CD14-positive monocyte (primary cell): ENCODE measurements at regions not wholly inside any gene's neighbourhood (a gene's known extent, or its start where the extent isn't known, plus 50 kb on each side); places are given as distances from the start of the nearest gene placed in this dataset.
A peak's percentile ranks its signal among the peaks of the same experiment; 100 is the strongest.

Experiments
- DNase-seq, 3 donors: peaks; one replicate each; pipeline ENCODE4 v3.0.0-alpha.2; 2011 to 2022
- H2AFZ ChIP-seq: 2 replicates; pipeline ENCODE4 v1.6.0; 2012; ENCODE audit warnings: mild to moderate bottlenecking, low read depth, low read length, inconsistent platforms; ENCODE audit not compliant: insufficient read depth, poor library complexity, severe bottlenecking
- H3K27ac ChIP-seq, 2 donors: 1 replicate in 1 of 2; 2 replicates in 1 of 2; pipeline ENCODE4 v1.5.1; 2012 to 2013; ENCODE audit warnings: low read length in 2 of 2, control low read depth in 1 of 2, inconsistent platforms in 1 of 2, low read depth in 1 of 2, mild to moderate bottlenecking in 1 of 2
- H3K27me3 ChIP-seq, 2 donors: one replicate each; pipeline versions ENCODE4 v1.6.0 to v1.6.1; 2011 to 2013; ENCODE audit warnings: low read length in 2 of 2; ENCODE audit not compliant: control insufficient read depth in 2 of 2, insufficient read depth in 2 of 2
- H3K36me3 ChIP-seq, 2 donors: replicated peaks in 1 of 2; 1 replicate in 1 of 2; 2 replicates in 1 of 2; pipeline versions ENCODE4 v1.5.1 to v1.6.1; 2012 to 2013; ENCODE audit warnings: low read length in 2 of 2, control low read depth in 1 of 2, inconsistent platforms in 1 of 2, mild to moderate bottlenecking in 1 of 2; ENCODE audit not compliant: insufficient read depth in 2 of 2, control insufficient read depth in 1 of 2
- H3K4me1 ChIP-seq, 2 donors: 1 replicate in 1 of 2; 2 replicates in 1 of 2; pipeline versions ENCODE4 v1.5.1 to v1.6.1; 2012 to 2013; ENCODE audit warnings: low read length in 2 of 2, control low read depth in 1 of 2, inconsistent platforms in 1 of 2, mild to moderate bottlenecking in 1 of 2, moderate library complexity in 1 of 2; ENCODE audit not compliant: insufficient read depth in 2 of 2, control insufficient read depth in 1 of 2
- H3K4me2 ChIP-seq: replicated peaks from 2 replicates; pipeline ENCODE3; 2012; ENCODE audit warnings: low read length, moderate library complexity, mild to moderate bottlenecking; ENCODE audit not compliant: poor library complexity, severe bottlenecking; ENCODE audit errors: extremely low read depth
- H3K4me3 ChIP-seq, 3 experiments: fragments of 200-600 bp in 1 of 3; sonication (generic) in 1 of 3; replicated peaks in 1 of 3; 1 replicate in 2 of 3; 2 replicates in 1 of 3; pipeline ENCODE4 v1.5.1; 2011 to 2013; ENCODE audit warnings: low read length in 3 of 3, mild to moderate bottlenecking in 3 of 3, control low read depth in 2 of 3, low read depth in 2 of 3, inconsistent platforms in 1 of 3, moderate library complexity in 1 of 3
- H3K79me2 ChIP-seq: 2 replicates; pipeline ENCODE4 v1.6.0; 2012; ENCODE audit warnings: mild to moderate bottlenecking, control low read depth, inconsistent platforms, low read length, moderate library complexity; ENCODE audit not compliant: insufficient read depth
- H3K9ac ChIP-seq: 2 replicates; pipeline ENCODE4 v1.6.0; 2017; ENCODE audit warnings: low read length, mild to moderate bottlenecking; ENCODE audit not compliant: insufficient read depth, poor library complexity, severe bottlenecking
- H3K9me3 ChIP-seq, 2 donors: replicated peaks in 1 of 2; 1 replicate in 1 of 2; 2 replicates in 1 of 2; pipeline versions ENCODE4 v1.5.1 to v1.6.1; 2012 to 2013; ENCODE audit warnings: low read length in 2 of 2, control low read depth in 1 of 2; ENCODE audit not compliant: control insufficient read depth in 1 of 2, insufficient read depth in 1 of 2
- H4K20me1 ChIP-seq: 2 replicates; pipeline ENCODE4 v1.6.0; 2012; ENCODE audit warnings: mild to moderate bottlenecking, low read length, control low read depth, moderate library complexity; ENCODE audit not compliant: insufficient read depth
- H3K27ac Mint-ChIP-seq, 7 donors: one replicate each; pipeline ENCODE4 v1.8.0; 2020; ENCODE audit warnings: mild to moderate bottlenecking in 7 of 7, mixed read lengths in 7 of 7, moderate library complexity in 6 of 7, inconsistent platforms in 2 of 7
- H3K27me3 Mint-ChIP-seq, 3 donors: one replicate each; pipeline ENCODE4 v1.8.0; 2021 to 2022; ENCODE audit warnings: low read depth in 3 of 3, mild to moderate bottlenecking in 3 of 3, mixed read lengths in 3 of 3, moderate library complexity in 3 of 3, inconsistent platforms in 1 of 3
- H3K36me3 Mint-ChIP-seq, 2 donors: one replicate each; pipeline ENCODE4 v1.8.0; 2020; ENCODE audit warnings: mixed read lengths in 2 of 2, inconsistent platforms in 1 of 2, mild to moderate bottlenecking in 1 of 2
- H3K4me1 Mint-ChIP-seq: one replicate; pipeline ENCODE4 v1.8.0; 2020; ENCODE audit warnings: mild to moderate bottlenecking, mixed read lengths
- H3K4me3 Mint-ChIP-seq, 2 donors: one replicate each; pipeline ENCODE4 v1.8.0; 2020; ENCODE audit warnings: mild to moderate bottlenecking in 2 of 2, mixed read lengths in 2 of 2, moderate library complexity in 1 of 2
- H3K9me3 Mint-ChIP-seq, 7 donors: one replicate each; pipeline ENCODE4 v1.8.0; 2020 to 2022; ENCODE audit warnings: mixed read lengths in 7 of 7, mild to moderate bottlenecking in 6 of 7, moderate library complexity in 6 of 7, inconsistent platforms in 2 of 7
- WGBS: methylation state at CpG from one replicate; pipeline ENCODE4 v1.1.5; 2013; ENCODE audit warnings: missing lambda C conversion rate; ENCODE audit not compliant: insufficient coverage; 5-methylcytosine and 5-hydroxymethylcytosine counted together
- intact Hi-C, 2 donors: fragments of 100-400 bp; cut with micrococcal nuclease; formaldehyde crosslinking; loops; one replicate each; pipeline versions ENCODE4 v1.15.0 to v1.15.1; 2023
- TF ChIP-seq, protein P1 (sequence below): fragments of 200-600 bp; IDR thresholded peaks from one replicate; pipeline ENCODE4 v1.8.0; 2022; ENCODE audit warnings: antibody characterized with exemption, mild to moderate bottlenecking

DNA sequence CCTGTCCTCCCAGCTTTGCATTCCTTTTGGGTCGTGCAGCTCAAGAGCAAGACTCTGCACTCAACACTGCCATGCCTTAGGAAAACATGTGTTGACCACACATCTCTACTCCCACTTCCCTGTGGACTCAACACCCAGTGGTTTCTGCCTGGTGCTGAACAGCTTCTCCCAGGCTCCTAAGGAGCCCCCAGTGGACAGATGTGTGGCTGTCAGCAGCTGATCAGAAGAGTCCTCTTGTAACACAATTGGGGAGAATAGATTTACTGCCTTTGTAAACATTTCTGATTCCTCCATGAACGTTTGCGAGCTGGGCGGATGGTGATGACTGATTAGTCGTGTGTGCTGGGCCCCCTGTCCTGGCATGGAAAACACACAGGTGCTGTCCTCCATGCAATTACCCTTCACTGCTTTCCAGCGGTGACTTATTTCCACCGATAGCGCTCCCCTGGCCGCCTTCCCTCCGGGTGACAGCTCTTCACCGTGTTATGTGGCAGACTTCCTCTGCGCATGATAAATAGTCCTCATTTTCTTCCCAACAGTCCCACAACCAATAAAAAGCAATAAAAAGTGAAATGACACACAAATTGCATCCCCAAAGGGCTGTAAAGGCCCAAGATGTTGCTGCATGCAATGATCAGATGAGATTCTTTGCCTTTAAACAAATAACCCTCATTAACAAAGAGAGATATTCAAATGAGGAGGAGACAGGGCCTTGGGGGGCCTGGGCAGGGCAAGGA lies 249.4 kb upstream of the AJAP1 start:
- Histone ChIP-seq H3K4me3 (no peak overlapping the region), H3K4me1 (no peaks in the 10 kb centered on the region), H4K20me1 (no peaks in the 10 kb centered on the region), H3K27ac (no peak overlapping the region), H3K79me2 (no peaks in the 10 kb centered on the region), H2AFZ (no peak overlapping the region), H3K9ac (no peak overlapping the region), H3K4me2 (no peak overlapping the region), H3K9me3 (peaks cover 0 to 2% of the 10 kb centered on the region in 2 donors), H3K27me3 (no peaks in the 10 kb centered on the region), H3K36me3 (no peaks in the 10 kb centered on the region)
- no peak for DNase-seq
- 62% methylated on average over 10 of the region's 12 CpGs for WGBS
- no peak overlapping the region for H3K4me3 Mint-ChIP-seq
- peak overlapping the region in 1 of 7 donors; percentile 38 for H3K27ac Mint-ChIP-seq
- H3K27me3 Mint-ChIP-seq: peaks cover 2 to 3% (median 3%) of the 10 kb centered on the region in 3 donors
- intact Hi-C loops: no loop called here
- H3K4me1 Mint-ChIP-seq: no peaks in the 10 kb centered on the region
- TF ChIP-seq, protein P1, sequence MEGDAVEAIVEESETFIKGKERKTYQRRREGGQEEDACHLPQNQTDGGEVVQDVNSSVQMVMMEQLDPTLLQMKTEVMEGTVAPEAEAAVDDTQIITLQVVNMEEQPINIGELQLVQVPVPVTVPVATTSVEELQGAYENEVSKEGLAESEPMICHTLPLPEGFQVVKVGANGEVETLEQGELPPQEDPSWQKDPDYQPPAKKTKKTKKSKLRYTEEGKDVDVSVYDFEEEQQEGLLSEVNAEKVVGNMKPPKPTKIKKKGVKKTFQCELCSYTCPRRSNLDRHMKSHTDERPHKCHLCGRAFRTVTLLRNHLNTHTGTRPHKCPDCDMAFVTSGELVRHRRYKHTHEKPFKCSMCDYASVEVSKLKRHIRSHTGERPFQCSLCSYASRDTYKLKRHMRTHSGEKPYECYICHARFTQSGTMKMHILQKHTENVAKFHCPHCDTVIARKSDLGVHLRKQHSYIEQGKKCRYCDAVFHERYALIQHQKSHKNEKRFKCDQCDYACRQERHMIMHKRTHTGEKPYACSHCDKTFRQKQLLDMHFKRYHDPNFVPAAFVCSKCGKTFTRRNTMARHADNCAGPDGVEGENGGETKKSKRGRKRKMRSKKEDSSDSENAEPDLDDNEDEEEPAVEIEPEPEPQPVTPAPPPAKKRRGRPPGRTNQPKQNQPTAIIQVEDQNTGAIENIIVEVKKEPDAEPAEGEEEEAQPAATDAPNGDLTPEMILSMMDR: no peak
- peaks cover 0 to 12% (median 9%) of the 10 kb centered on the region in 7 donors for H3K9me3 Mint-ChIP-seq
- no peaks in the 10 kb centered on the region for H3K36me3 Mint-ChIP-seq

DNA sequence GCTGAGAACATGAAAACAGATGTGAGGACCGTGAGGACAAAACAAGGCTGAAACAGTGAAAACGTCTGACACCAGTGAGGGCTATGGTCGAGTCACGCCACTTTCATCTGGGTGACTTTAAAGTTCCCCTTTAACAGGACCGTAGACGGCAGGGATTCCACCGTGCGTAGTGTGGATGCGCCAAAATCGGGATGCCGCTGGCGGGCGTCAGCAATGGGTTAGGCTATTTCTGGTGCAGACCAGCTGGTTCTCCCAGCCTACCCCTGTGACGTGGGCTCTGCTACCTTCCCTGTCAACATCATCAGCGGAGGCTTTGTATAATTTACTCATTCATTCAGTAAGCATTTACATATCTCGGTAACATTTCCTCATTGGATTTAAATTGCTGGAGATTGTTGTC lies 246.6 kb upstream of the AJAP1 start:
- peaks cover 0 to 14% (median 5%) of the 10 kb centered on the region in 7 donors for H3K9me3 Mint-ChIP-seq
- Histone ChIP-seq H3K4me3 (no peak overlapping the region), H3K9ac (no peak overlapping the region), H3K27me3 (no peaks in the 10 kb centered on the region), H3K36me3 (no peaks in the 10 kb centered on the region), H4K20me1 (no peaks in the 10 kb centered on the region), H3K79me2 (no peaks in the 10 kb centered on the region), H3K9me3 (peaks cover 0 to 5% of the 10 kb centered on the region in 2 donors), H2AFZ (no peak overlapping the region), H3K4me1 (no peaks in the 10 kb centered on the region), H3K4me2 (no peak overlapping the region), H3K27ac (no peak overlapping the region)
- no peak for DNase-seq
- no peak overlapping the region for H3K4me3 Mint-ChIP-seq
- TF ChIP-seq, protein P1: no peak
- intact Hi-C loops: no loop called here
- H3K27ac Mint-ChIP-seq: no peak overlapping the region
- no peaks in the 10 kb centered on the region for H3K4me1 Mint-ChIP-seq
- WGBS: 90% methylated on average over 8 of the region's 16 CpGs
- no peaks in the 10 kb centered on the region for H3K36me3 Mint-ChIP-seq
- peaks cover 0 to 2% (median 0%) of the 10 kb centered on the region in 3 donors for H3K27me3 Mint-ChIP-seq
